Activated naive CD8-positive, alpha-beta T cell treated with anti-CD3 and anti-CD28 coated beads, Interleukin-2, amount 10 ng/mL, durations not matched to agents 7 days and 5 days (primary cell): ENCODE measurements at regions not wholly inside any gene's neighbourhood (a gene's known extent, or its start where the extent isn't known, plus 50 kb on each side); places are given as distances from the start of the nearest gene placed in this dataset.

Experiments used
- ATAC-seq: fragments of 150-1000 bp; cut with Tn5 transposase; one replicate; pipeline ENCODE4 v1.10.0; 2021; ENCODE audit warnings: low read depth, moderate library complexity
- POLR2A ChIA-PET: fragments of 350-600 bp; sonication (Branson Sonifier 250); formaldehyde crosslinking; loops from one replicate; lab custom pipeline; 2021; ENCODE audit warnings: antibody characterized with exemption; lab: Charles Lee
- DNase-seq: peaks from one replicate; pipeline ENCODE4 v3.0.0; 2021
- H3K27ac Mint-ChIP-seq: one replicate; pipeline ENCODE4 v1.8.0; 2022; ENCODE audit warnings: mild to moderate bottlenecking, mixed read lengths
- H3K27me3 Mint-ChIP-seq: one replicate; pipeline ENCODE4 v1.8.0; 2022; ENCODE audit warnings: mild to moderate bottlenecking, moderate library complexity, mixed read lengths
- H3K36me3 Mint-ChIP-seq: one replicate; pipeline ENCODE4 v1.8.0; 2021; ENCODE audit warnings: mild to moderate bottlenecking, mixed read lengths
- H3K4me1 Mint-ChIP-seq: one replicate; pipeline ENCODE4 v1.8.0; 2021; ENCODE audit warnings: mixed read lengths
- H3K4me3 Mint-ChIP-seq: one replicate; pipeline ENCODE4 v1.8.0; 2022; ENCODE audit warnings: mild to moderate bottlenecking, moderate library complexity, mixed read lengths
- H3K9me3 Mint-ChIP-seq: one replicate; pipeline ENCODE4 v1.8.0; 2021; ENCODE audit warnings: mixed read lengths

DNA sequence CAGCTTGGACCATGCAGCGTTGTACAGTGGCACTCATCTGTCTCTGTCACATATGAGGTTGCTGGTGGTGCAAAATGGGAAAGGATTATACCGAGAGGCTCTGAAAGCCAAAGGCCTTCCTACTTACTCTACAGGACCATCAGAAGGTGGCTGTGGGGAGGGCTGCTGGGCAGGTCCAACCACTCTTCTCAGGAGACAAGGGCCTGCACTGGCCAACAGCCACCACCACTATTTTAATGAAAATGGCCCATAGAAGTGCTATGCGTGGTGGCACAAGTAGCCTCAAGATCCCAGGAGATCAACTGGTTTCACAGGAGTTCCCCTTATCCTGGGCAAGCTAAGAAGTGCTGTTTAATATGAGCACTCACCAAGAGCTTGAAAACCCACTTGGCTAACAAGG, 52.3 kb downstream of the MRPL57 start:
- Mint-ChIP-seq H3K27ac (no peak overlapping the region), H3K27me3 (peaks cover 17% of the 10 kb centered on the region), H3K4me3 (no peak overlapping the region), H3K4me1 (peaks cover 7% of the 10 kb centered on the region), H3K36me3 (no peaks in the 10 kb centered on the region), H3K9me3 (no peaks in the 10 kb centered on the region)
- POLR2A ChIA-PET, result no interaction called here
- no peak for DNase-seq
- no peak for ATAC-seq

DNA sequence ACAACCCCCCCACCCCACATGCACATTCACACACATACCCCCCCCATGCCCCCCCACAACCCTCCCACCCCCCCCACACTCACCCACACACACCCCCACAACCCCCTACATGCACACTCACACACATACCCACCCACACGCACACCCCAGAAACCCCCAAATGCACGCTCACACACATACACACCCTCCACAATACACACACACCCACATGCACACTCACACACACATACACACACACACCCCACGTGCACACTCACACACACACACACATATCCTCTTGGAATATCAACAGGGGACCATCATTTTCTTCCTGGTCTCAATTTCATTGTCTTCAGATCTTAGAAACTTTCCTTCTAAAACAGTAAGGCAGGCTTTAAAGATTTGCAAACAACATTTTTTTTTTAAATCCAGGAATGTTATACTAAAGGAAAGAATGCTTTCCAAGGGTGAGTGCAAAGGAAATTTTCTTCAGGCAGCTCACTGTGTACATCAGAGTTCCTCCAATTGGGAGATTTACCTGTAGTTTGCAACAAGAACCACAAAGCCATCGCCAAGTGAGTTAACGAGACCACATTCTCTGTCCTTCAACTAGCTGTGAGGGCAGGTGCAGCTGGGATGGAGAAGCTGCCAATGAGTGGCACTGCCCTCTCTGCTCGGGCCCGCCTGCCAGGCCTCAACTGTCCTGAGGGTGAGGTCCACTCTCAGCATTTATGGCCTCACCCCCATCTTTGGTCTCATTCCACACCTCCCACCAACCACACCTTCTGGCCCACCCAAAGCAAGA, 53.0 kb downstream of the MRPL57 start:
- Mint-ChIP-seq H3K9me3 (no peaks in the 10 kb centered on the region), H3K4me3 (no peak overlapping the region), H3K27me3 (peaks cover 12% of the 10 kb centered on the region), H3K36me3 (no peaks in the 10 kb centered on the region), H3K27ac (no peak overlapping the region), H3K4me1 (peaks cover 9% of the 10 kb centered on the region)
- POLR2A ChIA-PET, result interaction anchor here (0.6 to 1.2 kb wide), 3 partner anchors 11 to 237 kb away, joined by 3 to 6 read pairs (median 5); partner anchors contain the start of gene ZDHHC20
- ATAC-seq (no peak), DNase-seq (no peak)

DNA sequence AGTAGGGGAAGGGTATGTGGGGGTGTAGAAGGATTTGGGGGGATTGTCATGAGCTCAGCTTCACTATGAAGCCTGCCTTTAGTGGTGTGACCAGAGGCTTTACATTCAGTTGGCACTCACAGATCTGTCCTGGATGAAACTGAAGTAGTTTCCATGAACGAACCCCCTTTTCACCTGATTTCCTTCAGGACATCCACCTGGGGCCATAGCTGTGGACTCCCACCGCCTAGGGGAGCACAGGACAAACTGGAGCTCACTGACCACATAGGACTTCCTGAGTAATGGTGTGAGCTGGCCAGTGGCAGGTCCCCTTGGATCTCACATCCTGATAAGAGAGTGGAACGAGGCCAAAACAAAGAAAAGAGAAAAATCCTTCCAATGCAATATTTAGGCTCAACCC, 54.1 kb downstream of the MRPL57 start:
- Mint-ChIP-seq H3K27ac (no peak overlapping the region), H3K4me3 (no peak overlapping the region), H3K9me3 (no peaks in the 10 kb centered on the region), H3K27me3 (peaks cover 6% of the 10 kb centered on the region), H3K4me1 (peaks cover 9% of the 10 kb centered on the region), H3K36me3 (no peaks in the 10 kb centered on the region)
- DNase-seq (no peak), ATAC-seq (no peak)
- POLR2A ChIA-PET, result interaction anchor here (0.6 to 1.2 kb wide), 4 partner anchors 12 to 238 kb away, joined by 3 to 6 read pairs (median 4); partner anchors contain the start of genes SKA3 and ZDHHC20

DNA sequence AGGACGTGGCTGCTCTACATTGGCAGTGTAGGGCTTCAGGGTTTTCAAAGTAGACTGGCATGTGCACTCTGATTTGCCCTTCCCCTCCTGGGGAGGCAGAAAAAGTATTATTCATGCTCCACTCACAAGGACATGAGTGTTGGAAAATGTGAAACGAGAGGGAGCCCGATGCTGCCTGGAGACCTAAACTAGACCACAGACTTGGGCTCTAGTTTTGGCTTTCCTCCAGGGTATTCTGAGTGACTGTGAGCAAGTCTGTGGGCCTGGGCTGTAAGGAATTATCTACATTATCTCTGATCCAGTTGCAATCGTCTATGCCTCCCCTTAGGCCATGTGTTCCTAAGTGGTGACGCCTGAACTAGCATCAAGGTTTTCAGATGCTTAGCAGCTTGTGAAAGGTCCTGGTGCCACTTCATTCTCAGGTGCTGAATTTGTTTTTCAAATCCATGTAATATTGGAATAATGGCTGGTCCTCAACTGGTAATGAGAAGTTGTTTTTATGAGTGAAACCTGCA, 55.0 kb downstream of the MRPL57 start:
- no peaks in the 10 kb centered on the region for H3K9me3 Mint-ChIP-seq
- peaks cover 9% of the 10 kb centered on the region for H3K4me1 Mint-ChIP-seq
- POLR2A ChIA-PET, result interaction anchor here (1.0 kb wide), 1 partner anchor 55 kb away, joined by 3 read pairs; the partner anchor contains the start of gene SKA3
- H3K36me3 Mint-ChIP-seq, result no peaks in the 10 kb centered on the region
- H3K27me3 Mint-ChIP-seq, result peaks cover 6% of the 10 kb centered on the region
- H3K27ac Mint-ChIP-seq, result no peak overlapping the region
- ATAC-seq (no peak), DNase-seq (no peak)
- no peak overlapping the region for H3K4me3 Mint-ChIP-seq

DNA sequence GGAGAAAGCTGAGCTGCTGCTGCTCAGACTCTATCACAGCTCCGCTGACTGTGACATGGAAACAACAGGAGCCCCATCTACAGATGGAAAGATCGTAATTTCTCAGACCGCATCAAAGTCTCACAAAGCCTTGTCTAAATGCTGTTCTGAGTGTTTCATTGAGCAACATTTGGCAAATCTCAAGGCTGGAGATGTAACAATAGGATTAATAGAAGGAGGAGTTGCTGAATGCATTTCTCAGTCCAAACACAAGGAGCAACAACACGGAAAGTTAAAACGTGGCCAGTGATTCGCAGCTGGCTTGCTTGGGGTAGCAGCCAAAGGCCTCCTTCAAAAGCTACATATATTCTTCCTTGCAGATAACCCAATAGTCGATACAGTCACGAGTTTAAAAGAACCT, 55.7 kb downstream of the MRPL57 start:
- DNase-seq (no peak), ATAC-seq (peak; percentile 22)
- Mint-ChIP-seq H3K27me3 (peaks cover 6% of the 10 kb centered on the region), H3K4me1 (peaks cover 9% of the 10 kb centered on the region), H3K36me3 (no peaks in the 10 kb centered on the region), H3K9me3 (no peaks in the 10 kb centered on the region), H3K27ac (peak overlapping the region; percentile 2), H3K4me3 (no peak overlapping the region)
- POLR2A ChIA-PET, result interaction anchor here (1.6 kb wide), 1 partner anchor 14 kb away, joined by 4 read pairs; no protein-coding TSS in a partner anchor

DNA sequence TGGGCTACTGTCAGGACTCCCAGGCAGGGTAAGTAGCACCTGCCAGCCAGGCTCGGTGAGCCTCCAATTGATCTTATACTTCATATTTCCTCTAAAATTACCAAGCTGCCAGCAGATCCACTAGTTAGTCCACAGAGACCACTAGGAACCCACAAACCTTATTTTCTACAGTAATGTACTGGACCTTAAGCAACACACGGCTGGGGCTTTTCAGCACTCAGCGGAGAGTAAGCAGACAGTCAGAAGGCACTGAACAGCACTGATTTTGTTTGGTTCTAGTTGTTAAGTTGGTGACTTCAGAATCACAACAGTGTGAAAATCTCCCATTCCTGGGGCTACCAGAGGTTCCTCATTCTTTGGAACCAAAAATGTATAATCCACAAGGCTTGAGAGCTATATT, 56.1 kb downstream of the MRPL57 start:
- Mint-ChIP-seq H3K9me3 (no peaks in the 10 kb centered on the region), H3K4me1 (peaks cover 9% of the 10 kb centered on the region), H3K27me3 (peaks cover 4% of the 10 kb centered on the region), H3K4me3 (no peak overlapping the region), H3K27ac (peak overlapping the region; percentile 2), H3K36me3 (no peaks in the 10 kb centered on the region)
- DNase-seq (no peak), ATAC-seq (peak; percentile 10)
- POLR2A ChIA-PET, result interaction anchor here (1.6 kb wide), 1 partner anchor 14 kb away, joined by 4 read pairs; no protein-coding TSS in a partner anchor

DNA sequence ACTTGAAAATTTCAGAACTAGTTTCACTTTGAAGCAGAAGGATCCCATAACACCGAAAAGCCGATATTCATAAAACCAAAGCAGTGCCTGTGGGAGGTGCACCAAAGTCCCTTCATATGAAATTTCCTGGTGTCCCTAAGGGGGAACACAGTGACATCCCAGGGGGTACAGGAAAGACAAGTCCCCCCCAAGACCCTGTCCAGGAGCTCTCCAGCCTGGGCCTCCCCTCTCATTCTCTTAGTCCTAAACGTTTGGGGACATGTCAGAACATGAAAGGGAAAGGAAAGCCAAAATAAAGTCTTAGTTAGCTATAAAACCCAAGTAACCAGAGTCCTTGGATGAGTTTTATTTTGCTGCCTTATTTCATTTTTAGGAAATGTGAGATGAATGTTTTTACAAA, 56.6 kb downstream of the MRPL57 start:
- no peak for ATAC-seq
- Mint-ChIP-seq H3K27ac (peak overlapping the region; percentile 53), H3K27me3 (peaks cover 5% of the 10 kb centered on the region), H3K9me3 (peaks cover 1% of the 10 kb centered on the region), H3K4me1 (peaks cover 9% of the 10 kb centered on the region), H3K36me3 (peaks cover under 1% of the 10 kb centered on the region), H3K4me3 (peak overlapping the region; percentile 40)
- DNase-seq, result no peak
- POLR2A ChIA-PET, result interaction anchor here (1.6 kb wide), 1 partner anchor 15 kb away, joined by 4 read pairs; no protein-coding TSS in a partner anchor

DNA sequence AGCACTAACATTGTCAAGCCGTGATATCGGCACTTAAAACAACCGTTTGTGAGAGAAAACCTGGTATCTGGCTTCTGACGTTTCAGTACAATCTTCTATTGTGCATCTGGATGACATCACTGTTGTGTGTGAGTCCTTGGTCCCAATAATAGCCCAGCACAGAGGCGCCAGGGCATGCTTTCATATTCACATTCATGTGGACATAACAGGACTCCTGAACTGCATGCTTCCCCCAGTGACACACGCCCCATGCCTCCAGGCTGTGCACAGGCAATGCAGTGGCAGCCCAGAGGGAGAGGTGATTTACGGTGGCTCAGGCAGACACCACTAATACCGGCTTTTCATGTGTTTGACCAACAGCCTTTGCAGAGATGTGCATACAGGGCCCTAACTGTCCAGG, 58.1 kb downstream of the MRPL57 start:
- Mint-ChIP-seq H3K36me3 (peaks cover 1% of the 10 kb centered on the region), H3K4me3 (no peak overlapping the region), H3K4me1 (peaks cover 9% of the 10 kb centered on the region), H3K9me3 (peaks cover 3% of the 10 kb centered on the region), H3K27ac (no peak overlapping the region), H3K27me3 (peaks cover 6% of the 10 kb centered on the region)
- DNase-seq (no peak), ATAC-seq (no peak)
- POLR2A ChIA-PET, result no interaction called here

DNA sequence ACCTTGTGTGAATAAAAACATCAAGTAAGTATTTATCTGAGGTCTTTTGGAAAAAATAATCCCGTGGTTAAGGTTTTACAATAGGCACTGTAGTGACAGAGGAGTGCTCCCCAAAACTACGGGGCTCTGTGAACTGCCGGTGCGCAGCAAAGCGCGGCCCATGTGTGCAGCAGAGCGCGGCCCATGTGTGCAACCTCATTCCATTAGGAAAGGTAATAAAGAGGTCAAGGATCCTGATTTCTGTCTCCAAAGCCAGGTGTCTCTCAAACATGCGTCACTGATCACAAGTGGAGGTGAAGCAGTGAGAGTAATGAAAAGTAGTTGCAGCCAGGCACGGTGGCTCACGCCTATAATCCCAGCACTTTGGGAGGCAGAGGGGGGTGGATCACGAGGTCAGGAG, 58.7 kb downstream of the MRPL57 start:
- POLR2A ChIA-PET, result no interaction called here
- no peak overlapping the region for H3K4me3 Mint-ChIP-seq

DNA sequence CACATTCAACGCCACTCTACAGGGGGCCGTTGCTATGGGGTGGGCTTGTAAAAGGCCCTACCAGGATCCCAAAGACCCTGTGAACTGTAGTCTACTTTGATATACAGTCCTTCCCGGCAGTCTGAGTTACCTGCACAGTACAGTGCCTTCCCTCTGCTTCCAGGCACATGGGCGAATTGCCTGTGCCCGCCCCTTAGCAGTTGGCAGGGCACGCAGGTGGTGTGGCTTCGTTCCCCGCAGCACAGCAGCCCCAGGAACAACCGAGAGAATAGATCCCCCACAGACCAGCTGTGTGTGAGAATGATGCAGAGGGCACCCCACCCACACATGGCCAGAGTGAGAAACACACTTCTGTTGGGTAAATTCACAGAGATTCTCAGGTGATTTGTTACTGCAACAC, 60.6 kb downstream of the MRPL57 start:
- H3K4me3 Mint-ChIP-seq, result no peak overlapping the region
- no peak for ATAC-seq
- peaks cover 3% of the 10 kb centered on the region for H3K9me3 Mint-ChIP-seq
- H3K36me3 Mint-ChIP-seq, result peaks cover 1% of the 10 kb centered on the region
- H3K27ac Mint-ChIP-seq, result no peak overlapping the region
- H3K4me1 Mint-ChIP-seq, result peaks cover 16% of the 10 kb centered on the region
- DNase-seq, result no peak
- peaks cover 6% of the 10 kb centered on the region for H3K27me3 Mint-ChIP-seq
- POLR2A ChIA-PET, result no interaction called here

More for the DNA sequence above, 58.7 kb downstream of the MRPL57 start:
- Mint-ChIP-seq H3K9me3 (peaks cover 3% of the 10 kb centered on the region), H3K36me3 (peaks cover 1% of the 10 kb centered on the region), H3K27me3 (peaks cover 6% of the 10 kb centered on the region), H3K4me1 (peaks cover 10% of the 10 kb centered on the region), H3K27ac (no peak overlapping the region)
- ATAC-seq (no peak), DNase-seq (no peak)

DNA sequence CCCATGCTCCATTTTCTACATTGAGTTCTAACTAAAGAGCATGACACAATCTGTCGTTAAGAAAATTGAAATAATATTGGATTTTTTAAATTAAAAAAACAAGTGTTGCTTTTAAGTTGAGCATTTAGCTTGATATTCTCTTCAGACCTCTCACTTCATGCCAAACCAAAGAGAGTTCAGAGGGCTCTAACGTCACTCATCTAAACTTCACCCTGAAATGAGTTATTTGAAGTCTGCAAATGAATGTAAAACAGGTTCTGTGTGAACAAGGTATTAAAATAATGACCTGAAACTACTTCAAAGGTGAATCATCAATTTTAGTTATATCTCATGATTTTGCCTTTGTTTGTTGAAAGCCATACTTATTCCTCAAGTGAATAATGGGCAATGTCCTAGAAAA, 61.8 kb downstream of the MRPL57 start:
- ATAC-seq (no peak), DNase-seq (no peak)
- Mint-ChIP-seq H3K27me3 (peaks cover 6% of the 10 kb centered on the region), H3K4me3 (no peak overlapping the region), H3K36me3 (peaks cover 1% of the 10 kb centered on the region), H3K9me3 (peaks cover 3% of the 10 kb centered on the region), H3K4me1 (peaks cover 10% of the 10 kb centered on the region), H3K27ac (no peak overlapping the region)
- POLR2A ChIA-PET, result no interaction called here

DNA sequence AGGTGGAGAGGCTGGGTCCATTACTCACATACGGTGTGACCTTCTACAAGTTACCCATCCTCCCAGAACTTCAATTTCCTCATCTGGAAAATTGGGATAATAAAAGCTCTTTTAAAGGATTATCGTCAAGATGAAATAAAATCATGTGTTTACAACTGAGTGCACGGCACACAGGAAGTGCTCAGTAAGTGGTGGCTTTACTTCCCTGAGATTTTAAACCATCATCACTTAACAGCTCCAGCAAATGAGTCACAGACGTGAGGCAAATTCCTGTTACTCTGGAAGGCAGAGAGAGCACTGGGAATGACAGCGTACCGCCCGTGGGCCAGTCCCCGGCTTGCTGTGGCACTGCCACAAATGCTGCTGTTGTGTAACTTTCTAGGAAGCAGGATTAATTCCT, 64.1 kb downstream of the MRPL57 start:
- POLR2A ChIA-PET, result no interaction called here
- Mint-ChIP-seq H3K27me3 (peaks cover 12% of the 10 kb centered on the region), H3K4me1 (peaks cover 8% of the 10 kb centered on the region), H3K36me3 (peaks cover 1% of the 10 kb centered on the region), H3K4me3 (peak overlapping the region; percentile 20), H3K27ac (no peak overlapping the region), H3K9me3 (peaks cover 3% of the 10 kb centered on the region)
- no peak for ATAC-seq
- no peak for DNase-seq

DNA sequence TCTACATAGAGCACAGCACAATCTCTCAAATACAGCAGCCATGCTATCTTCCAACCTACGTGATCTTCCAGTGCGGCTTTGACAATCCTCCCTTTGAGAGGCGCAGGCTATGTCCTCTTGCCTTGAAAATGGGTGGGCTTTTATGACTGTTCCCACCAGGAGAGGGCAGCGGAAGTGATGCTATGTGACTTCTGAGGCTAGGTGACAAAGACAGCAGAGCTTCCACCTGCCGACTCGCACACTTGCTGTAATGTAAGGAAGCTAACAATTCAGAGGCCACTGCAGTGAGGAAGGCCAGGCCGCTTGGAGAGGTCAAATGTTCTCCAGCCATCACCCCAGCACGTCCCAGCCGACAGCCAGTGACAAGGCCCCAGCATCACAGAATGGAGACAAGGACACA, 65.8 kb downstream of the MRPL57 start:
- ATAC-seq (no peak), DNase-seq (no peak)
- POLR2A ChIA-PET, result no interaction called here
- Mint-ChIP-seq H3K27ac (no peak overlapping the region), H3K4me3 (no peak overlapping the region), H3K36me3 (peaks cover 1% of the 10 kb centered on the region), H3K27me3 (peaks cover 12% of the 10 kb centered on the region), H3K9me3 (peaks cover 3% of the 10 kb centered on the region), H3K4me1 (peaks cover 8% of the 10 kb centered on the region)
